D721Med (cell line): ENCODE measurements at regions not wholly inside any gene's neighbourhood (a gene's known extent, or its start where the extent isn't known, plus 50 kb on each side); places are given as distances from the start of the nearest gene placed in this dataset.
"Not testable (repeated sequence)": the region's sequence is repeated elsewhere in the genome, so short reads cannot be mapped to it uniquely, and the experiment has no call there.

ENCODE experiments used
- DNase-seq: peaks from one replicate; pipeline ENCODE4 v3.0.0; 2011; ENCODE audit warnings: low spot score; ENCODE audit not compliant: insufficient read length
- FAIRE-seq: peaks from 2 replicates; lab custom pipeline; 2011; peaks lifted over from hg19 to GRCh38; lab: Jason Lieb, UNC
- CTCF ChIP-seq: IDR thresholded peaks from 2 replicates; pipeline ENCODE4 v1.5.1; 2012; ENCODE audit warnings: mild to moderate bottlenecking, control low read depth; ENCODE audit not compliant: insufficient read depth; ENCODE audit errors: missing control alignments

GRCh38 chr4:17238633-17239032, 273.3 kb downstream of the QDPR start:
- DNase-seq (no peak), FAIRE-seq (no peak)
- no peak for TF ChIP-seq CTCF

GRCh38 chr4:17236686-17237085, 275.2 kb downstream of the QDPR start:
- no peak for DNase-seq
- FAIRE-seq: no peak
- TF ChIP-seq CTCF: no peak

GRCh38 chr4:17234678-17235077, 277.2 kb downstream of the QDPR start:
- TF ChIP-seq CTCF: no peak
- DNase-seq (no peak), FAIRE-seq (no peak)

DNA sequence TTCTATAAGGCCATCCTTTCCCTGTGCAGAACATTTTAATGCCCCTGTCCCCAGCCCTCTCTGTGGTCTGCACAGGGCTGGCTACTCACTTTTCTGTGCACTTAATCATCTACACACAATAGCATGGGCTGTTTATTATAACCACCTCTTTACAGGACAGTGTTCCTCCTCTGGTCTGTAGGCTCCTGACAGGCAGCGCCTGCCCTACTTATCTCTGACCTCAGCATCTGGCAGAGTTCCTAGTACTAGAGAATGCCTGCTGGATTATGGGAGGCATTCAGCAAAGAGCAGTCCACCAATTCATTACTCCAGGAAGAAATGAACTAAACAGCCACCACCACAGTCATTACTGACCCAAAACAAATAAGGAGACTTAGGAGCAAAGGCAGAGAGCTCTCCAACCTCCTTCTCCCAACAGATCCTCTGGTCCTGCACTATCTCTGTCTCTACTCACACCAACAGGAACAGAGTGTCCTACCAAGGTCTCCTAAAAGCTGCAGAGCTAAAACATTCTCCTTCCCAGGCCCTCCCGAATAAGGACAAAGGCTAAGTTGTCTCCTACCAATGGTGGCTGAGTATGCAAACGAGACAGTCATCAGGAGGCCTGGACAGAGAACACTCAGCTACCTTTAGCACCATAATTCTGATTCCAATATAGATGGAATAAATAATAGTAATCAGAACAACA, 279.2 kb downstream of the QDPR start:
- DNase-seq: no peak
- TF ChIP-seq CTCF: no peak
- FAIRE-seq: no peak

DNA sequence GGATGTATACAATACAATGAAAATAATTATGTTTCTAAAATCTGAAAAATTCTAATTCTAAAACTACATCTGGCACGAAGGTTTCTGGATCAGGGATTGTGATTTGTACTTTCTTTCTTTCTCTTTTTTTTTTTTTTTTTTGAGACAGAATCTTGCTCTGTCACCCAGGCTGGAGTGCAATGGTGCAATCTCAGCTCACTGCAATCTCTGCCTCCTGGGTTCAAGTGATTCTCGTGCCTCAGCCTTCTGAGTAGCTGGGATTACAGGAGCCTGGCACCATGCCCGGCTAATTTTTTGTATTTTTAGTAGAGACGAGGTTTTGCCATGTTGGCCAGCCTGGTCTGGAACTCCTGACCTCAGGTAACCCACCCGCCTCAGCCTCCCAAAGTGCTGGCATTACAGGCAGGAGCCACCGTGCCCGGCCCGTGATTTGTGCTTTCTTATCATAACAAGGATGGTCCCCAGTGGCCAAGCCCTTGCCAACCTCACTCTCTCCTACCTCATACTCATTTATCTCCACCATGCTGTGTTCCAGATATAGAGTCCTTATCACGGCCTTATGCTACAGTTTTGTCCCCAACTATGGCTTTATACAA, 279.9 kb downstream of the QDPR start:
- not testable (repeated sequence) for DNase-seq

DNA sequence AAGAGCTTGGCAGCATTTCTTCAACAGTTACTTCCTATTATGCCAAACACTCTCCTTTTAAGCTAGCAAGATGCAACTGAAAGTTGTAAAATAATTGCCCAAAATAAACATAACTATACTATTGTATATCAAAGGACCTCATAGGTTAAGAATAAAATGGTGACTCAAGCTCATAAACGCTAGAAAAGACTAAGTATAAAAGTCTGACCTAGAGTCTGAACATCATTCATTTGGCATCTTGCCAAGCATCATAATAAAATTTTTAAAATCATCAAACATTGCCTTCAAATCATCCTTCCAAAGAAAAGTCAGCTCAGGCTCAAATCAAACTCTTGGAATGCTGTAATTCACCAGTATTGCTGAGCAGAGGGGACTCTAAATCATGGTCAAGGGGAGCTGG, 281.2 kb downstream of the QDPR start:
- FAIRE-seq (no peak), DNase-seq (no peak)
- no peak for TF ChIP-seq CTCF

More for the DNA sequence above, 279.9 kb downstream of the QDPR start:
- FAIRE-seq: not testable (repeated sequence)

DNA sequence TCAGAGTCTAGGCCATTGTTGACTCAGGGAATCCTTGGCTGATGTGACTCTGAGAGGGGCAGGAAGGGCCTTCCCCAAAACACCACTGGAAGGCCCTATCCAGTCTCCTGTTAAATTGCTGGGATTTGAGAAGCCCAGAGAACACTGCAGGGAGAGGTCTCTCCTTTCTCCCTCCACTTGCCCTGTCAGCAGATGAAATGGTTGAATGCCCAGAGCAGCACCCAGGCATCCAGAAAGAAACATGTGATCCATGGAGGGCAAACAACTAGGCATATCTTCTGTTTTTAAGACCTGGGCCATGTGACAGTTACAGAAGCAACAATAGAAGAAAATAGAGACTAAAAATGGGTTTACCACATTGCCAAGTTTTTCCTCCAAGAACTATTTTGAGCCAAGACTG, 291.1 kb downstream of the QDPR start:
- TF ChIP-seq CTCF: no peak
- DNase-seq (no peak), FAIRE-seq (no peak)
